Epithelial cell of esophagus (primary cell): ENCODE measurements at regions not wholly inside any gene's neighbourhood (a gene's known extent, or its start where the extent isn't known, plus 50 kb on each side); places are given as distances from the start of the nearest gene placed in this dataset.

Experiments
- DNase-seq: peaks from one replicate; pipeline ENCODE4 v3.0.0; 2010; ENCODE audit warnings: low read depth
- H3K4me3 ChIP-seq: 2 replicates; pipeline ENCODE4 v1.5.1; 2011; ENCODE audit warnings: mild to moderate bottlenecking, low read length, control low read depth
- TF ChIP-seq, protein P1 (sequence below): IDR thresholded peaks from 2 replicates; pipeline ENCODE4 v1.5.1; 2011; ENCODE audit warnings: low read depth, mild to moderate bottlenecking, low read length, control low read depth, inconsistent platforms; ENCODE audit not compliant: insufficient read depth; ENCODE audit errors: missing control alignments

DNA sequence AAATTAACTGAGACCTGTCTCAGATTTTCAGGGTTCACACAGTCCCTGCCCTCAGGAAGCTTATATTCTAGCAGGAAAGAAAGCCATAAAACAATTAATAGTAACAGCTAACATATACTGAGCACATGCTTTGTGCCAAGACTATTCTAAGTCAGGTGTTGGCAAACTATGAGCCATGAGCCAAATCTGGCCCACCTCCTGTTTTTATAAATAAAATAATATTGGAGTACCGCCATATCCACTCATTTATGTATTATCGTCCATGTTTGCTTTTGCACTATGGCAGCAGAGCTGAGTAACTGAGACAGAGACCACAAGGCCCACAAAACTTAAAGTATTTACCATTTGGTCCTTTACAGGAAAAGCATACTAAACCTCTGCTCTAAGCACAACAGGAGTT is 83.3 kb upstream of the TRIO start:
- DNase-seq: no peak
- TF ChIP-seq, protein P1, sequence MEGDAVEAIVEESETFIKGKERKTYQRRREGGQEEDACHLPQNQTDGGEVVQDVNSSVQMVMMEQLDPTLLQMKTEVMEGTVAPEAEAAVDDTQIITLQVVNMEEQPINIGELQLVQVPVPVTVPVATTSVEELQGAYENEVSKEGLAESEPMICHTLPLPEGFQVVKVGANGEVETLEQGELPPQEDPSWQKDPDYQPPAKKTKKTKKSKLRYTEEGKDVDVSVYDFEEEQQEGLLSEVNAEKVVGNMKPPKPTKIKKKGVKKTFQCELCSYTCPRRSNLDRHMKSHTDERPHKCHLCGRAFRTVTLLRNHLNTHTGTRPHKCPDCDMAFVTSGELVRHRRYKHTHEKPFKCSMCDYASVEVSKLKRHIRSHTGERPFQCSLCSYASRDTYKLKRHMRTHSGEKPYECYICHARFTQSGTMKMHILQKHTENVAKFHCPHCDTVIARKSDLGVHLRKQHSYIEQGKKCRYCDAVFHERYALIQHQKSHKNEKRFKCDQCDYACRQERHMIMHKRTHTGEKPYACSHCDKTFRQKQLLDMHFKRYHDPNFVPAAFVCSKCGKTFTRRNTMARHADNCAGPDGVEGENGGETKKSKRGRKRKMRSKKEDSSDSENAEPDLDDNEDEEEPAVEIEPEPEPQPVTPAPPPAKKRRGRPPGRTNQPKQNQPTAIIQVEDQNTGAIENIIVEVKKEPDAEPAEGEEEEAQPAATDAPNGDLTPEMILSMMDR: no peak
- no peak overlapping the region for H3K4me3 ChIP-seq

DNA sequence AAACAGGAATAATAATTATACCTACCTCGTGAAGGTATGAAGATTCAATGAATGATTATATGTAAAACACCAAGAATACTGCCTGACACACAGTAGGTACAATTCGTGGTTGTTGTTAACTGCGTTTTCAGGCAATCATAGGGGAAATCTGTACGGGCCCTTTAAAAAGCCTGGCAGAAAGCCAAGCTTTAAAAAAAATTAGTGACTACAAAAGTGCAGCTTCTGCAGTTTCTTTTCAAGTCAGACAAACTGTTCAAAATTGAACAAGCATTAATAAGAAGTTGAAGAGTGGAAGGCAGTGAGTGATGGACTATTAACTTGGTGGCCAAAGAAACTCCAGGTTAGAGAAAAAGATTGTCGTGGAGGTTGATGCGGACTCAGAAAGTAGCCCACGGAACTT is 85.9 kb upstream of the TRIO start:
- H3K4me3 ChIP-seq: no peak overlapping the region
- no peak for DNase-seq
- TF ChIP-seq, protein P1: no peak

DNA sequence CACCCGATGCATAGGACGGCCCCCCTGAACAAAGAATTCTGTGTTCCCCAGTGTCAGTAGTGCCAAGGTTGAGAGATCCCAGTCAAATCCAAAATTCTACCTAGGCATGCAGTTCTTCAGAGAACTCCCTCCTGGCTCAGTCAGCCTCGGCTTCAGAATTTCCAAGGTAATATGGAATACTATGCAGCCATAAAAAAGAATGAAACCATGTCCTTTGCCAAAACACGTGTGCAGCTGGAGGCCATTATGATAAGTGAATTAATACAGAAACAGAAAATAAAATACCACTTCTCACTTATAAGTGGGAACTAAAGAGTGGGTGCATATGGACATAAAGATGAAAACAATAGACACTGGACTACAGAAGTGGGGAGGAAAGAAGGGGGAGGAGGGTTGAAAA is 87.1 kb upstream of the TRIO start:
- DNase-seq: no peak
- TF ChIP-seq, protein P1: no peak
- H3K4me3 ChIP-seq: no peak overlapping the region

DNA sequence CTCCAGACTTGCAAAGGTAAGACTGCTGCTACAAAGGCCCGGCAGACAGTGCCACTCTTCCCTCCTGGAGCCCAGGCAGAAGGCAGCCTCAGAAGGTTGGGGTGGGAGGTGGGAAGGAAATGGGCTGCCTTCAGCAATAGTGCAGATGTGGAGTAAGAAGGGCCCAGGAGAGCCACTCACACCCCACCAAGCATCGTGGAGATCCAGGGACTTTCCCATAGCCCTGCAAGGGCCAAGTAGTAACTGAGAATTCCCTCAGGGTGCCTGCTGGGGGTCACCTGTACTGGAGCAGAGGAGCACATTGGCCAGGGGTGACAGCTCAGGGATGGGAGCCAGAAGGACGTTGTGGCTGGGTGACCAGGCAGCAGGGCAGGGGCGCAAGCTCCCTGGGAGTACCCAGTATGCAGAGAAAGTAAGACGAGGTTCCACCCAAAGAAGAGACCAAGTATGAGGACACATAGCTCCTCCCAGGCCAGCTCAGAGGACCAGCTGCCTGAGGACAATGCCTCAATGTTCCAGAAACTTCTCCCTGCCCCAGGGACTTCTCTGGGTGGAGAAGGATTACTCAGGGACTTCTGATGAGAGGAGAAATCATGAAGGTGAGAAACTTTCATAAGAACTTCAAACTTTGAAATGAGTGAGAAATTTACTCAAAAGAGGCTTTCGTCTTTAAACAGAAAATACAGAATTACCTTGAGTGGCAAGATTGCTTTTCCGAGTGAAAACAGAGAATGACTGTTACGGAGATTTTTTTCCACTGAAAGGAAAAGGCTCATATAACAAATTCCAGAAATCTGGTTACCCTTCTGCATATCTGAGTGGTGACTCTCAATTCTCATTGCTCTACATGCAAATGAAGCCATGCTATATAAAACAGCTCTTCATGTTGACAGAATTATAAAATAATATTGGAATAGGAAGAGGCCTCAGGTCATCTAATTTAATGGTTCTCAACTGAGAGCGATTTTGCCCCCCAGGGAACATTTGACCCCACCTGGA is 87.9 kb upstream of the TRIO start:
- H3K4me3 ChIP-seq: no peak overlapping the region
- TF ChIP-seq, protein P1: no peak
- DNase-seq: peak; percentile 55

DNA sequence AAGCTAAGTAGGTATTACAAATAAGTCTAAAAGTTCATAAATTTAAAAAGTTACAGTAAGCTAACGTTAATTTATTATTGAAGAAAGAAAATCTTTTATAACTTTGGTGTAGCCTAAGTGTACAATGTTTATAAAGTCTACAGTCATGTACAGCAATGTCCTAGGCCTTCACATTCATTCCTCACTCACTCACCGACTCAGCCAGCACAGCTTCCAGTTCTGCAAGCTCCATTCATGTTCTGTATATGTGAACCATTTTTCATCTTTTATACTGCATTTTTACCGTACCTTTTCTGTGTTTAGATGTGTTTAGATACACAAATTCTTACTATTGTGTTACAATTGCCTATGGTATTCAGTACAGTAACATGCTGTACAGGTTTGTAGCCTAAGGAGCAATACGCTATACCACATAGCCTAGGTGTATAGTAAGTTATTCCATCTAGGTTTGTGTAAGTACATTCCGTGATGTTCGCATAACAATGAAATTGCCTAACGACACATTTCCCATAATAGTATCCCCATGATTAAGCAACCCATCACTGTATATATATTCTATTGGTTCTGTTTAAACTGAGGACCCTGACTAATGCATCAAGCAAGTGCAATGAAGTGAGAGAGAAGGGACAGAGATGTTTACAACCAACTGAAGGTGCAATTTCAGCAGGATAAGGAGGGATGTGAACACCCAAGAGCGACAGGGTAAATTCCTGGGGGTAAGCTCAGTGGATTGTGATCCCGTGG is 88.9 kb upstream of the TRIO start:
- DNase-seq: peak; percentile 59
- TF ChIP-seq, protein P1: no peak
- H3K4me3 ChIP-seq: no peak overlapping the region

DNA sequence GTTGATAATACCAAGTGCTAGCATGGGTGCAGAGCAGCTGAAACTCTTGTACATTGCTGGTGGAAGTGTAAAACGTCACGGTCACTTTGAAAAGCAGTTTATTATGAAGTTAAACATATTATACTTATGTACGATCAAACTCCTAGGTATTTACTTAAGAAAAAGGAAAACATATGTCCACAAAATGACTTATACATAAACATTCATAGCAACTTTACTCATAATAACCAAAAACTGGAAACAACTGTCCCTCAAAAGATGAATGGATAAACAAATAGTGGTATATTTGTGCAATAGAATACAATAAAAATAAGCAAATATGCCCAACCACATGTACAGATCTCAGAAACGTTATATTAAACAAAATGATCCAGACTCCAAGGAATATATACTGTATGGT is 92.3 kb upstream of the TRIO start:
- no peak for DNase-seq
- TF ChIP-seq, protein P1: no peak
- no peak overlapping the region for H3K4me3 ChIP-seq

DNA sequence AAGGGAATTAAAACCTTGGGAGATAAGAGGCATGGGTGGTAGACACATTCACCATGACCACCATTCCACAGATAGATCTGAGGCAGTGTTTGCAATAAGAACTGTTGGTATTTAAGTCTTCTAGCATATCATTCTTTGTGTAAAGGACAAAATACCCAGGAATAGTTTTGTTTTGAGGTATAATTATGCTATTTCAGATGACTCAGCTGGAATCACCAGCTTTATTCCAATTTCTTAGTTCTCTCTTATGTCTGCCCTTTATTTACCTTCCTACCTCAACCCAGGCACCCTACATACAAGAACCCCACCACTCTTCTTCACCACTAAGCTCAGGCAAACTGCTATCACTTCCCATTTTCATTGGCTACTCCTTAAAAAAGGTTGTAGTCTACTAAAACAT is 94.7 kb upstream of the TRIO start:
- no peak for DNase-seq
- no peak overlapping the region for H3K4me3 ChIP-seq
- TF ChIP-seq, protein P1: no peak
